ENCODE measurements at regions not wholly inside any gene's neighbourhood (a gene's known extent, or its start where the extent isn't known, plus 50 kb on each side); places are given as distances from the start of the nearest gene placed in this dataset.

GRCh38 chr3:26081166-26081565 lies 291.3 kb downstream of the OXSM start:
- no TSS peak for BruUV-seq (replicated peaks)
- Histone ChIP-seq H3K9me1 (replicated peaks; ENCODE audit: control insufficient read depth, extremely low read depth, insufficient read depth, low read length) (no peaks in the 10 kb centered on the region), H3K27me3 (ENCODE audit: control insufficient read depth in 2 of 2, insufficient read depth in 2 of 2, low read length in 2 of 2) (no peaks in the 10 kb centered on the region), H4K20me1 (replicated peaks; ENCODE audit: control insufficient read depth, extremely low read depth, insufficient read depth, low read length) (no peaks in the 10 kb centered on the region), H3K27ac (ENCODE audit: insufficient read depth, low read depth, low read length) (no peak overlapping the region), H3K9ac (replicated peaks; ENCODE audit: extremely low read depth, insufficient read depth, low read length) (no peak overlapping the region), H3K4me2 (ENCODE audit: insufficient read depth, low read length) (no peak overlapping the region), H2AFZ (ENCODE audit: low read depth, low read length) (no peak overlapping the region), H3K9me3 (replicated peaks; ENCODE audit: control insufficient read depth, insufficient read depth, low read length) (no peaks in the 10 kb centered on the region), H3K79me2 (ENCODE audit: control insufficient read depth, insufficient read depth, low read length) (no peaks in the 10 kb centered on the region), H3K4me3 (replicated peaks in 1 of 3; ENCODE audit: insufficient read depth in 1 of 3, low read depth in 1 of 3, low read length in 3 of 3) (no peak overlapping the region), H3K4me1 (ENCODE audit: control insufficient read depth, extremely low read depth, insufficient read depth, low read length) (no peaks in the 10 kb centered on the region), H3K36me3 (ENCODE audit: control insufficient read depth in 2 of 2, extremely low read depth in 1 of 2, insufficient read depth in 2 of 2, low read length in 2 of 2) (no peaks in the 10 kb centered on the region)
- POLR2A ChIA-PET = no interaction called here
- DNase-seq (ENCODE audit: low read depth, low spot score) (no peak), FAIRE-seq (no peak)
- intact Hi-C loops (cut with micrococcal nuclease) (no loop called here), dilution Hi-C loops (cut with MboI; ENCODE audit: extremely low pct_ligation_motif_present, low sequenced_read_pairs) (no loop called here)
- CTCF ChIA-PET = interaction anchor here (1.3 kb wide), 1 partner anchor 22 kb away, joined by 3 read pairs; no protein-coding TSS in a partner anchor
- no peak for TF ChIP-seq EZH2 (IDR thresholded peaks at IDR 0.05; ENCODE audit: borderline replicate concordance, low read depth, low read length, severe bottlenecking)
- TF ChIP-seq MYC (IDR thresholded peaks at IDR 0.05; ENCODE audit: low read depth, low read length) = no peak
- TF ChIP-seq GATA2 (IDR thresholded peaks at IDR 0.05; ENCODE audit: insufficient read depth, insufficient read length, low read depth, low read length) = no peak
- no peak for TF ChIP-seq JUN (IDR thresholded peaks at IDR 0.05; ENCODE audit: borderline replicate concordance, insufficient read depth, insufficient read length, low read depth)

GRCh38 chr3:26081806-26082205 lies 291.9 kb downstream of the OXSM start:
- H3K9ac ChIP-seq (replicated peaks; ENCODE audit: extremely low read depth, insufficient read depth, low read length) = no peak overlapping the region
- no peaks in the 10 kb centered on the region for H3K79me2 ChIP-seq (ENCODE audit: control insufficient read depth, insufficient read depth, low read length)
- no peaks in the 10 kb centered on the region for H3K9me1 ChIP-seq (replicated peaks; ENCODE audit: control insufficient read depth, extremely low read depth, insufficient read depth, low read length)
- H3K36me3 ChIP-seq (ENCODE audit: control insufficient read depth in 2 of 2, extremely low read depth in 1 of 2, insufficient read depth in 2 of 2, low read length in 2 of 2) = no peaks in the 10 kb centered on the region
- H3K4me3 ChIP-seq (replicated peaks in 1 of 3; ENCODE audit: insufficient read depth in 1 of 3, low read depth in 1 of 3, low read length in 3 of 3) = no peak overlapping the region
- CTCF ChIA-PET = interaction anchor here (1.3 kb wide), 1 partner anchor 22 kb away, joined by 3 read pairs; no protein-coding TSS in a partner anchor
- no peak overlapping the region for H2AFZ ChIP-seq (ENCODE audit: low read depth, low read length)
- TF ChIP-seq JUN (IDR thresholded peaks at IDR 0.05; ENCODE audit: borderline replicate concordance, insufficient read depth, insufficient read length, low read depth) (no peak), MYC (IDR thresholded peaks at IDR 0.05; ENCODE audit: low read depth, low read length) (no peak), MAX (IDR thresholded peaks at IDR 0.05; ENCODE audit: insufficient read depth, insufficient read length) (no peak), POLR2AphosphoS5 (IDR thresholded peaks at IDR 0.05; ENCODE audit: insufficient read depth, low read depth, low read length) (no peak), FOS (IDR thresholded peaks at IDR 0.05; ENCODE audit: borderline replicate concordance, insufficient read depth, low read length) (no peak)
- TF ChIP-seq, protein P1, sequence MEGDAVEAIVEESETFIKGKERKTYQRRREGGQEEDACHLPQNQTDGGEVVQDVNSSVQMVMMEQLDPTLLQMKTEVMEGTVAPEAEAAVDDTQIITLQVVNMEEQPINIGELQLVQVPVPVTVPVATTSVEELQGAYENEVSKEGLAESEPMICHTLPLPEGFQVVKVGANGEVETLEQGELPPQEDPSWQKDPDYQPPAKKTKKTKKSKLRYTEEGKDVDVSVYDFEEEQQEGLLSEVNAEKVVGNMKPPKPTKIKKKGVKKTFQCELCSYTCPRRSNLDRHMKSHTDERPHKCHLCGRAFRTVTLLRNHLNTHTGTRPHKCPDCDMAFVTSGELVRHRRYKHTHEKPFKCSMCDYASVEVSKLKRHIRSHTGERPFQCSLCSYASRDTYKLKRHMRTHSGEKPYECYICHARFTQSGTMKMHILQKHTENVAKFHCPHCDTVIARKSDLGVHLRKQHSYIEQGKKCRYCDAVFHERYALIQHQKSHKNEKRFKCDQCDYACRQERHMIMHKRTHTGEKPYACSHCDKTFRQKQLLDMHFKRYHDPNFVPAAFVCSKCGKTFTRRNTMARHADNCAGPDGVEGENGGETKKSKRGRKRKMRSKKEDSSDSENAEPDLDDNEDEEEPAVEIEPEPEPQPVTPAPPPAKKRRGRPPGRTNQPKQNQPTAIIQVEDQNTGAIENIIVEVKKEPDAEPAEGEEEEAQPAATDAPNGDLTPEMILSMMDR (IDR thresholded peaks at IDR 0.05; ENCODE audit: extremely low read depth in 1 of 2, insufficient read depth in 1 of 2, low read depth in 1 of 2, low read length in 2 of 2) = no peak
- H3K4me1 ChIP-seq (ENCODE audit: control insufficient read depth, extremely low read depth, insufficient read depth, low read length) = no peaks in the 10 kb centered on the region
- no peaks in the 10 kb centered on the region for H3K9me3 ChIP-seq (replicated peaks; ENCODE audit: control insufficient read depth, insufficient read depth, low read length)
- POLR2A ChIA-PET = no interaction called here
- BruUV-seq (replicated peaks) = no TSS peak
- FAIRE-seq = no peak
- no peaks in the 10 kb centered on the region for H3K27me3 ChIP-seq (ENCODE audit: control insufficient read depth in 2 of 2, insufficient read depth in 2 of 2, low read length in 2 of 2)
- H3K27ac ChIP-seq (ENCODE audit: insufficient read depth, low read depth, low read length) = no peak overlapping the region
- H3K4me2 ChIP-seq (ENCODE audit: insufficient read depth, low read length) = no peak overlapping the region
- H4K20me1 ChIP-seq (replicated peaks; ENCODE audit: control insufficient read depth, extremely low read depth, insufficient read depth, low read length) = no peaks in the 10 kb centered on the region
- DNase-seq (ENCODE audit: low read depth, low spot score) = no peak
- dilution Hi-C loops (cut with MboI; ENCODE audit: extremely low pct_ligation_motif_present, low sequenced_read_pairs) = no loop called here
- intact Hi-C loops (cut with micrococcal nuclease) = no loop called here

Measured in endothelial cell of umbilical vein (primary cell).